MM.1S (cell line): ENCODE measurements at regions not wholly inside any gene's neighbourhood (a gene's known extent, or its start where the extent isn't known, plus 50 kb on each side); places are given as distances from the start of the nearest gene placed in this dataset.

Source experiments
- DNase-seq: peaks from one replicate; pipeline ENCODE4 v3.0.0-alpha.2; 2015
- H2AFZ ChIP-seq: fragments of 300-600 bp; sonication (generic); 2 replicates; pipeline ENCODE4 v1.6.0; 2016; ENCODE audit warnings: antibody characterized with exemption, low read length
- H3F3A ChIP-seq: fragments of 300-600 bp; sonication (generic); 2 replicates; pipeline ENCODE4 v1.6.1; 2016; ENCODE audit warnings: mild to moderate bottlenecking, antibody characterized with exemption, low read length, moderate library complexity, mixed read lengths; ENCODE audit not compliant: insufficient read depth
- H3K27ac ChIP-seq: fragments of 300-600 bp; sonication (generic); 2 replicates; pipeline ENCODE4 v1.5.1; 2016; ENCODE audit warnings: mild to moderate bottlenecking, low read length
- H3K27me3 ChIP-seq: fragments of 300-600 bp; sonication (generic); replicated peaks from 2 replicates; pipeline ENCODE4 v1.6.0; 2016; ENCODE audit warnings: low read length; ENCODE audit not compliant: insufficient read depth
- H3K36me3 ChIP-seq: fragments of 300-600 bp; sonication (generic); replicated peaks from 2 replicates; pipeline ENCODE4 v1.6.1; 2016; ENCODE audit warnings: mild to moderate bottlenecking, low read length, mixed read lengths; ENCODE audit not compliant: insufficient read depth
- H3K4me1 ChIP-seq: fragments of 300-600 bp; sonication (generic); 2 replicates; pipeline ENCODE4 v1.6.1; 2016; ENCODE audit warnings: low read length, mixed read lengths
- H3K4me2 ChIP-seq: fragments of 300-600 bp; sonication (generic); 2 replicates; pipeline ENCODE4 v1.6.0; 2016; ENCODE audit warnings: low read depth, low read length
- H3K4me3 ChIP-seq: fragments of 300-600 bp; sonication (generic); 2 replicates; pipeline ENCODE4 v1.5.1; 2016; ENCODE audit warnings: low read length, mixed read lengths
- H3K79me2 ChIP-seq: fragments of 300-600 bp; sonication (generic); 2 replicates; pipeline ENCODE4 v1.6.1; 2016; ENCODE audit warnings: mixed run types, low read length, mixed read lengths
- H3K9ac ChIP-seq: fragments of 300-600 bp; sonication (generic); 2 replicates; pipeline ENCODE4 v1.6.1; 2016; ENCODE audit warnings: low read length, mixed read lengths
- H3K9me2 ChIP-seq: fragments of 300-600 bp; sonication (generic); replicated peaks from 2 replicates; pipeline ENCODE4 v1.6.1; 2016; ENCODE audit warnings: mild to moderate bottlenecking, low read length, mixed read lengths; ENCODE audit not compliant: insufficient read depth
- H3K9me3 ChIP-seq: fragments of 300-600 bp; sonication (generic); replicated peaks from 2 replicates; pipeline ENCODE4 v1.6.1; 2016; ENCODE audit warnings: mild to moderate bottlenecking, low read length, mixed read lengths; ENCODE audit not compliant: insufficient read depth
- H4K20me1 ChIP-seq: fragments of 300-600 bp; sonication (generic); 2 replicates; pipeline ENCODE4 v1.6.1; 2016; ENCODE audit warnings: mild to moderate bottlenecking, low read length, moderate library complexity, mixed read lengths; ENCODE audit not compliant: insufficient read depth
- CTCF ChIP-seq: fragments of 300-600 bp; sonication (generic); IDR thresholded peaks from 2 replicates; pipeline ENCODE4 v1.5.1; 2016; ENCODE audit warnings: antibody characterized with exemption, low read length, mixed read lengths
- EZH2 ChIP-seq: fragments of 300-600 bp; sonication (generic); optimal IDR thresholded peaks from 2 replicates; pipeline ENCODE3; 2017; ENCODE audit warnings: low read depth, mild to moderate bottlenecking, antibody characterized with exemption, low read length, mixed read lengths
- EZH2phosphoT487 ChIP-seq: fragments of 300-600 bp; sonication (generic); IDR thresholded peaks from 2 replicates; pipeline ENCODE4 v1.6.1; 2018; ENCODE audit warnings: antibody characterized with exemption, low read length

GRCh38 chr4:112916868-112917267 is 132.6 kb upstream of the ANK2 start:
- Histone ChIP-seq H4K20me1 (no peaks in the 10 kb centered on the region), H3K9me2 (no peaks in the 10 kb centered on the region), H3K36me3 (no peaks in the 10 kb centered on the region), H3K79me2 (no peaks in the 10 kb centered on the region), H3K4me2 (no peak overlapping the region), H3K27me3 (no peaks in the 10 kb centered on the region), H3K27ac (no peak overlapping the region), H3K4me3 (no peak overlapping the region), H3K9ac (no peak overlapping the region), H3K9me3 (no peaks in the 10 kb centered on the region), H2AFZ (no peak overlapping the region), H3K4me1 (no peaks in the 10 kb centered on the region), H3F3A (no peaks in the 10 kb centered on the region)
- no peak for DNase-seq
- TF ChIP-seq EZH2phosphoT487 (no peak), CTCF (no peak), EZH2 (no peak)

- Histone ChIP-seq H3K79me2 (no peaks in the 10 kb centered on the region), H3K9me3 (no peaks in the 10 kb centered on the region), H4K20me1 (no peaks in the 10 kb centered on the region), H2AFZ (no peak overlapping the region), H3K27ac (no peak overlapping the region), H3K9me2 (no peaks in the 10 kb centered on the region), H3K4me1 (no peaks in the 10 kb centered on the region), H3K4me3 (no peak overlapping the region), H3K27me3 (no peaks in the 10 kb centered on the region), H3K36me3 (no peaks in the 10 kb centered on the region), H3K4me2 (no peak overlapping the region), H3F3A (no peaks in the 10 kb centered on the region), H3K9ac (no peak overlapping the region)
- no peak for DNase-seq
- TF ChIP-seq CTCF (no peak), EZH2phosphoT487 (no peak), EZH2 (no peak)
These were observed 125.9 kb upstream of the ANK2 start for GRCh38 chr4:112923516-112923915.

- no peak overlapping the region for H3K4me2 ChIP-seq
- no peak overlapping the region for H3K4me3 ChIP-seq
- no peak overlapping the region for H3K27ac ChIP-seq
- H3K36me3 ChIP-seq = no peaks in the 10 kb centered on the region
- no peak for DNase-seq
- no peaks in the 10 kb centered on the region for H3K27me3 ChIP-seq
- TF ChIP-seq CTCF (no peak), EZH2 (no peak), EZH2phosphoT487 (no peak)
- H3K4me1 ChIP-seq = no peaks in the 10 kb centered on the region
- H3K9ac ChIP-seq = no peak overlapping the region
- no peaks in the 10 kb centered on the region for H3F3A ChIP-seq
- H2AFZ ChIP-seq = no peak overlapping the region
- no peaks in the 10 kb centered on the region for H3K9me3 ChIP-seq
- H3K79me2 ChIP-seq = no peaks in the 10 kb centered on the region
- H3K9me2 ChIP-seq = no peaks in the 10 kb centered on the region
- no peaks in the 10 kb centered on the region for H4K20me1 ChIP-seq
These were observed 122.6 kb upstream of the ANK2 start for GRCh38 chr4:112926819-112927218.
